ENCODE measurements at regions not wholly inside any gene's neighbourhood (a gene's known extent, or its start where the extent isn't known, plus 50 kb on each side); places are given as distances from the start of the nearest gene placed in this dataset.

- Histone ChIP-seq H3K4me2 (replicated peaks; ENCODE audit: low read depth, low read length, poor library complexity, severe bottlenecking) (no peak overlapping the region), H3K9ac (ENCODE audit: low read length) (no peak overlapping the region), H3K79me2 (ENCODE audit: control insufficient read depth, insufficient read depth, low read length) (no peaks in the 10 kb centered on the region), H3K27ac (ENCODE audit: low read length in 2 of 2) (no peak overlapping the region), H3K36me3 (replicated peaks in 1 of 2; ENCODE audit: control extremely low read depth in 1 of 2, control insufficient read depth in 1 of 2, extremely low read depth in 1 of 2, insufficient read depth in 2 of 2, low read length in 1 of 2) (no peaks in the 10 kb centered on the region), H3K4me1 (ENCODE audit: control insufficient read depth in 2 of 2, insufficient read depth in 2 of 2, low read length in 2 of 2) (no peaks in the 10 kb centered on the region), H3K27me3 (replicated peaks in 1 of 4; ENCODE audit: control extremely low read depth in 1 of 4, control insufficient read depth in 3 of 4, insufficient read depth in 4 of 4, low read length in 3 of 4) (peaks cover 0 to 5% (median 0%) of the 10 kb centered on the region in 4 experiments), H4K20me1 (ENCODE audit: control insufficient read depth, insufficient read depth, low read length, poor library complexity, severe bottlenecking) (no peaks in the 10 kb centered on the region), H2AFZ (ENCODE audit: insufficient read depth, low read depth, low read length, poor library complexity, severe bottlenecking) (no peak overlapping the region), H3K4me3 (ENCODE audit: control extremely low read depth in 1 of 5, extremely low read depth in 1 of 5, insufficient read depth in 1 of 5, low read depth in 2 of 5, low read length in 4 of 5) (no peak overlapping the region), H3K9me3 (ENCODE audit: control extremely low read depth in 1 of 3, control insufficient read depth in 2 of 3, insufficient read depth in 1 of 3, low read length in 2 of 3) (peaks cover 0 to 7% (median 0%) of the 10 kb centered on the region in 3 donors)
- ATAC-seq (ENCODE audit: low read depth): no peak
- WGBS (ENCODE audit: insufficient coverage): 90% methylated on average over 2 of the region's 3 CpGs
- no peak for DNase-seq
- peaks cover 47% of the 10 kb centered on the region for H3K27me3 Mint-ChIP-seq
- no peak overlapping the region for H3K27ac Mint-ChIP-seq
- intact Hi-C loops (cut with micrococcal nuclease): no loop called here
- H3K4me3 Mint-ChIP-seq: no peak overlapping the region
- ChIA-PET POLR2A (no interaction called here), CTCF (no interaction called here)
- H3K4me1 Mint-ChIP-seq: no peaks in the 10 kb centered on the region
- TF ChIP-seq EZH2 (IDR thresholded peaks at IDR 0.05; ENCODE audit: borderline replicate concordance, insufficient read depth, low read depth, low read length, poor library complexity, severe bottlenecking) (no peak), CTCF (IDR thresholded peaks at IDR 0.05) (no peak)
- H3K9me3 Mint-ChIP-seq (ENCODE audit: insufficient read depth): peaks cover 2% of the 10 kb centered on the region
Measured at GRCh38 chr1:116279715-116280114, 93.3 kb upstream of the ATP1A1 start.

DNA sequence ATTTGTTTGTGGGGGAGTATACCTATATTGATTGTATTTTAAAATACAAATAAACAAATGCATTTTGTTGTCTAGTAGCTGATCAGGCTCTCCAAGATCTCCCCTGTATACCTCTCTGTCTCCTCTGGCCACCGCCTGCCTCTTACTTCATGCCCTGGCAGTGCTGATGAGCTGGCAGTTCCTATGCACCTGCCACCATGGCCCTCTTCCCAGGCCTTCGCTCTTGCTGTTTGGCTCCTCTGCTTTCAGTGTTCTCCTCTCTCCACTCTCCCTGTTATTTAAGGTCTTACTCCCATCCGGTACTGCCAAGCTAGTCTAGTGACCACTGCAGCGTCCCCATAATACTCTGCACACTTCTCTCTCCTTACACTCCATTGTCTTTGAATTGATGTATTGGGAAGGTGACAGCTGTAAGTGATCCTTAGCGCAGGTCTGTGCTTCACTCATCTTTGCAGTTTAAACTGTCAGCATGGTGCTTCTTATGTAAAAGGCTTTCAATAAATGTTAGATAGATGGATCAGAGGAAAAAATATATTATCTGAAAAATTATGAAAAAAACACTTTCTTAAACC lies 88.1 kb upstream of the ATP1A1 start:
- peaks cover 2% of the 10 kb centered on the region for H3K9me3 Mint-ChIP-seq (ENCODE audit: insufficient read depth)
- no peaks in the 10 kb centered on the region for H3K27me3 ChIP-seq (replicated peaks in 1 of 4; ENCODE audit: control extremely low read depth in 1 of 4, control insufficient read depth in 3 of 4, insufficient read depth in 4 of 4, low read length in 3 of 4)
- no peak overlapping the region for H3K27ac ChIP-seq (ENCODE audit: low read length in 2 of 2)
- ChIA-PET POLR2A (no interaction called here), CTCF (no interaction called here)
- no peaks in the 10 kb centered on the region for H4K20me1 ChIP-seq (ENCODE audit: control insufficient read depth, insufficient read depth, low read length, poor library complexity, severe bottlenecking)
- intact Hi-C loops (cut with micrococcal nuclease): no loop called here
- no peak overlapping the region for H3K4me2 ChIP-seq (replicated peaks; ENCODE audit: low read depth, low read length, poor library complexity, severe bottlenecking)
- H3K9me3 ChIP-seq (ENCODE audit: control extremely low read depth in 1 of 3, control insufficient read depth in 2 of 3, insufficient read depth in 1 of 3, low read length in 2 of 3): peaks cover 0 to 7% (median 0%) of the 10 kb centered on the region in 3 donors
- no peak overlapping the region for H3K9ac ChIP-seq (ENCODE audit: low read length)
- H3K27me3 Mint-ChIP-seq: peaks cover 44% of the 10 kb centered on the region
- H3K4me1 ChIP-seq (ENCODE audit: control insufficient read depth in 2 of 2, insufficient read depth in 2 of 2, low read length in 2 of 2): no peaks in the 10 kb centered on the region
- no peaks in the 10 kb centered on the region for H3K79me2 ChIP-seq (ENCODE audit: control insufficient read depth, insufficient read depth, low read length)
- 93% methylated on average over 2 of the region's 5 CpGs for WGBS (ENCODE audit: insufficient coverage)
- no peak for DNase-seq
- no peaks in the 10 kb centered on the region for H3K36me3 ChIP-seq (replicated peaks in 1 of 2; ENCODE audit: control extremely low read depth in 1 of 2, control insufficient read depth in 1 of 2, extremely low read depth in 1 of 2, insufficient read depth in 2 of 2, low read length in 1 of 2)
- ATAC-seq (ENCODE audit: low read depth): no peak
- peaks cover 5% of the 10 kb centered on the region for H3K4me1 Mint-ChIP-seq
- no peak overlapping the region for H3K4me3 Mint-ChIP-seq
- TF ChIP-seq CTCF (IDR thresholded peaks at IDR 0.05): no peak
- TF ChIP-seq EZH2 (IDR thresholded peaks at IDR 0.05; ENCODE audit: borderline replicate concordance, insufficient read depth, low read depth, low read length, poor library complexity, severe bottlenecking): no peak
- no peak overlapping the region for H3K4me3 ChIP-seq (ENCODE audit: control extremely low read depth in 1 of 5, extremely low read depth in 1 of 5, insufficient read depth in 1 of 5, low read depth in 2 of 5, low read length in 4 of 5)
- no peak overlapping the region for H2AFZ ChIP-seq (ENCODE audit: insufficient read depth, low read depth, low read length, poor library complexity, severe bottlenecking)
- no peak overlapping the region for H3K27ac Mint-ChIP-seq
